GM23338 (cell line): ENCODE measurements at regions not wholly inside any gene's neighbourhood (a gene's known extent, or its start where the extent isn't known, plus 50 kb on each side); places are given as distances from the start of the nearest gene placed in this dataset.

Source experiments
- ATAC-seq: fragments of 200-7000 bp; cut with Tn5 transposase; 3 replicates; pipeline ENCODE4 v1.9.1; 2020
- DNase-seq: peaks from one replicate; pipeline ENCODE4 v3.0.0-alpha.2; 2015; ENCODE audit warnings: low spot score
- H2AFZ ChIP-seq: fragments of 200-600 bp; sonication (generic); 2 replicates; pipeline ENCODE4 v1.8.0; 2016; ENCODE audit warnings: antibody characterized with exemption, mild to moderate bottlenecking, moderate library complexity
- H3F3A ChIP-seq: fragments of 200-600 bp; sonication (generic); replicated peaks from 2 replicates; pipeline ENCODE4 v1.8.0; 2017; ENCODE audit warnings: antibody characterized with exemption, mixed run types, low read depth
- H3K27ac ChIP-seq: fragments of 200-600 bp; sonication (generic); 2 replicates; pipeline ENCODE4 v1.6.1; 2016; ENCODE audit warnings: low read depth
- H3K27me3 ChIP-seq: fragments of 200-600 bp; sonication (generic); 2 replicates; pipeline ENCODE4 v1.8.0; 2016; ENCODE audit warnings: mild to moderate bottlenecking, mixed run types, moderate library complexity; ENCODE audit not compliant: insufficient read depth
- H3K36me3 ChIP-seq: fragments of 200-600 bp; sonication (generic); 2 replicates; pipeline ENCODE4 v1.8.0; 2016; ENCODE audit warnings: mild to moderate bottlenecking; ENCODE audit not compliant: insufficient read depth
- H3K4me1 ChIP-seq: fragments of 200-600 bp; sonication (generic); 2 replicates; pipeline ENCODE4 v1.8.0; 2016; ENCODE audit warnings: mild to moderate bottlenecking, moderate library complexity; ENCODE audit not compliant: insufficient read depth
- H3K4me2 ChIP-seq: fragments of 200-600 bp; sonication (generic); 2 replicates; pipeline ENCODE4 v1.7.1; 2017; ENCODE audit warnings: mixed run types
- H3K4me3 ChIP-seq: fragments of 200-600 bp; sonication (generic); 2 replicates; pipeline ENCODE4 v1.6.1; 2016; ENCODE audit warnings: mixed run types
- H3K79me2 ChIP-seq: fragments of 200-600 bp; sonication (generic); replicated peaks from 2 replicates; pipeline ENCODE4 v1.8.0; 2017; ENCODE audit warnings: mild to moderate bottlenecking; ENCODE audit not compliant: insufficient read depth
- H3K9me2 ChIP-seq: fragments of 200-600 bp; sonication (generic); 2 replicates; pipeline ENCODE4 v1.8.0; 2017; ENCODE audit not compliant: insufficient read depth
- H4K20me1 ChIP-seq: fragments of 200-600 bp; sonication (generic); replicated peaks from 2 replicates; pipeline ENCODE4 v1.8.0; 2017; ENCODE audit warnings: mild to moderate bottlenecking; ENCODE audit not compliant: insufficient read depth
- H3K27ac Mint-ChIP-seq: 2 replicates; pipeline ENCODE4 v1.8.0; 2020; ENCODE audit warnings: inconsistent platforms, mild to moderate bottlenecking, moderate library complexity, mixed read lengths
- H3K27me3 Mint-ChIP-seq: 3 replicates; pipeline ENCODE4 v1.8.0; 2022; ENCODE audit warnings: low read depth, mild to moderate bottlenecking, moderate library complexity, mixed read lengths, inconsistent platforms; ENCODE audit not compliant: insufficient read depth, poor library complexity
- H3K36me3 Mint-ChIP-seq: 3 replicates; pipeline ENCODE4 v1.8.0; 2021; ENCODE audit warnings: low read depth, mild to moderate bottlenecking, inconsistent platforms, moderate library complexity, mixed read lengths
- H3K4me1 Mint-ChIP-seq: 3 replicates; pipeline ENCODE4 v1.8.0; 2020; ENCODE audit warnings: mild to moderate bottlenecking, inconsistent platforms, mixed read lengths
- H3K4me3 Mint-ChIP-seq: 3 replicates; pipeline ENCODE4 v1.8.0; 2021; ENCODE audit warnings: moderate library complexity, mild to moderate bottlenecking, inconsistent platforms, mixed read lengths
- H3K9me3 Mint-ChIP-seq: 3 replicates; pipeline ENCODE4 v1.8.0; 2020; ENCODE audit warnings: moderate library complexity, mild to moderate bottlenecking, inconsistent platforms, mixed read lengths
- CREB1 ChIP-seq: fragments of 250-450 bp; sonication (Bioruptor Pico); IDR thresholded peaks from 2 replicates; pipeline ENCODE4 v1.5.0; 2020; ENCODE audit warnings: low read depth, mild to moderate bottlenecking, moderate library complexity
- CTCF ChIP-seq, 2 experiments: fragments of 200-600 bp in 1 of 2; sonication (generic) in 1 of 2; conservative IDR thresholded peaks; 2 replicates each; pipeline versions ENCODE4 v1.5.1 to v1.6.1; 2016 to 2017; ENCODE audit warnings: antibody characterized with exemption in 2 of 2, low read depth in 2 of 2, mild to moderate bottlenecking in 2 of 2, moderate library complexity in 1 of 2
- ETS1 ChIP-seq: IDR thresholded peaks from 2 replicates; pipeline ENCODE4 v1.6.1; 2016; ENCODE audit warnings: antibody characterized with exemption
- EZH2 ChIP-seq: fragments of 200-600 bp; sonication (generic); IDR thresholded peaks from one replicate; pipeline ENCODE4 v1.8.0; 2017; ENCODE audit warnings: antibody characterized with exemption, mild to moderate bottlenecking, low read depth; ENCODE audit not compliant: unreplicated experiment
- EZH2phosphoT487 ChIP-seq: fragments of 200-600 bp; sonication (generic); IDR thresholded peaks from one replicate; pipeline ENCODE4 v1.8.1; 2018; ENCODE audit warnings: antibody characterized with exemption; ENCODE audit not compliant: unreplicated experiment
- JUNB ChIP-seq: IDR thresholded peaks from one replicate; pipeline ENCODE4 v1.6.1; 2016; ENCODE audit warnings: antibody characterized with exemption; ENCODE audit not compliant: unreplicated experiment
- NANOG ChIP-seq: IDR thresholded peaks from 2 replicates; pipeline ENCODE4 v1.6.1; 2016; ENCODE audit warnings: antibody characterized with exemption, borderline replicate concordance
- POLR2AphosphoS5 ChIP-seq: IDR thresholded peaks from 2 replicates; pipeline ENCODE4 v1.6.1; 2016; ENCODE audit warnings: antibody characterized with exemption, low read depth
- REST ChIP-seq: IDR thresholded peaks from one replicate; pipeline ENCODE4 v1.6.1; 2018; ENCODE audit warnings: antibody characterized with exemption; ENCODE audit not compliant: unreplicated experiment
- STAT1 ChIP-seq: IDR thresholded peaks from one replicate; pipeline ENCODE4 v1.6.1; 2016; ENCODE audit warnings: antibody characterized with exemption; ENCODE audit not compliant: unreplicated experiment
- ZNF114 ChIP-seq: fragments of 250-450 bp; sonication (Bioruptor Pico); IDR thresholded peaks from 2 replicates; pipeline ENCODE4 v1.5.0; 2020; ENCODE audit warnings: mild to moderate bottlenecking, moderate library complexity
- ZNF331 ChIP-seq: fragments of 250-450 bp; sonication (Bioruptor Pico); IDR thresholded peaks from 2 replicates; pipeline ENCODE4 v1.5.0; 2020; ENCODE audit warnings: low read depth, mild to moderate bottlenecking, moderate library complexity
- ZNF462 ChIP-seq: fragments of 250-450 bp; sonication (Bioruptor Pico); IDR thresholded peaks from 2 replicates; pipeline ENCODE4 v1.5.0; 2020; ENCODE audit warnings: mild to moderate bottlenecking, moderate library complexity

- Histone ChIP-seq H3K27me3 (no peaks in the 10 kb centered on the region), H4K20me1 (no peaks in the 10 kb centered on the region), H3F3A (no peaks in the 10 kb centered on the region), H3K27ac (no peak overlapping the region), H3K4me3 (no peak overlapping the region), H2AFZ (peak overlapping the region; percentile 90), H3K4me1 (no peaks in the 10 kb centered on the region), H3K4me2 (no peak overlapping the region), H3K36me3 (no peaks in the 10 kb centered on the region), H3K9me2 (0 out of 2 replicates have a peak, but pooled peaks cover 9% of the 10 kb centered on the region), H3K79me2 (no peaks in the 10 kb centered on the region)
- Mint-ChIP-seq H3K27ac (no peak overlapping the region), H3K4me3 (no peak overlapping the region), H3K9me3 (no peaks in the 10 kb centered on the region; the same call in 2 of the 3 replicates), H3K36me3 (no peaks in the 10 kb centered on the region), H3K4me1 (peaks cover 6% of the 10 kb centered on the region; the same call in 2 of the 3 replicates), H3K27me3 (no peaks in the 10 kb centered on the region)
- DNase-seq, result no peak
- peak; percentile 50; the same call in 2 of the 3 replicates for ATAC-seq
- no peak for TF ChIP-seq ZNF331
- no peak for TF ChIP-seq JUNB
- TF ChIP-seq STAT1, result no peak
- TF ChIP-seq CREB1, result no peak
- no peak for TF ChIP-seq ETS1
- TF ChIP-seq POLR2AphosphoS5, result no peak
- TF ChIP-seq NANOG, result no peak
- TF ChIP-seq EZH2, result no peak
- TF ChIP-seq REST, result no peak
- no peak for TF ChIP-seq ZNF462 (CRISPR knock-in tag)
- TF ChIP-seq EZH2phosphoT487, result no peak
- TF ChIP-seq CTCF (conservative IDR thresholded peaks at IDR 0.05; ENCODE audit: low read depth in 2 of 2), result no peak
- no peak for TF ChIP-seq ZNF114 (CRISPR knock-in tag)
Measured at GRCh38 chr3:8286749-8287148, 214.9 kb upstream of the LMCD1 start.
